Gastroesophageal sphincter (tissue), 3 donors: ENCODE measurements at regions not wholly inside any gene's neighbourhood (a gene's known extent, or its start where the extent isn't known, plus 50 kb on each side); places are given as distances from the start of the nearest gene placed in this dataset.

Experiments used
- POLR2A ChIP-seq, 2 donors: fragments of 450-650 bp; IDR thresholded peaks; one replicate each; pipeline ENCODE4 v1.6.1; 2017; ENCODE audit warnings: antibody characterized with exemption in 2 of 2, mild to moderate bottlenecking in 2 of 2, moderate library complexity in 1 of 2
- POLR2AphosphoS5 ChIP-seq: sonication (generic); formaldehyde crosslinking; IDR thresholded peaks from one replicate; pipeline ENCODE4 v1.6.1; 2017; ENCODE audit warnings: antibody characterized with exemption
- TF ChIP-seq, protein P1 (sequence below), 4 experiments: fragments of 200-600 bp in 2 of 4; fragments of 450-650 bp in 2 of 4; sonication (generic) in 1 of 4; IDR thresholded peaks; one replicate each; pipeline ENCODE4 v1.5.1; 2017 to 2019; ENCODE audit warnings: antibody characterized with exemption in 4 of 4, mild to moderate bottlenecking in 2 of 4, moderate library complexity in 2 of 4

- TF ChIP-seq, protein P1, sequence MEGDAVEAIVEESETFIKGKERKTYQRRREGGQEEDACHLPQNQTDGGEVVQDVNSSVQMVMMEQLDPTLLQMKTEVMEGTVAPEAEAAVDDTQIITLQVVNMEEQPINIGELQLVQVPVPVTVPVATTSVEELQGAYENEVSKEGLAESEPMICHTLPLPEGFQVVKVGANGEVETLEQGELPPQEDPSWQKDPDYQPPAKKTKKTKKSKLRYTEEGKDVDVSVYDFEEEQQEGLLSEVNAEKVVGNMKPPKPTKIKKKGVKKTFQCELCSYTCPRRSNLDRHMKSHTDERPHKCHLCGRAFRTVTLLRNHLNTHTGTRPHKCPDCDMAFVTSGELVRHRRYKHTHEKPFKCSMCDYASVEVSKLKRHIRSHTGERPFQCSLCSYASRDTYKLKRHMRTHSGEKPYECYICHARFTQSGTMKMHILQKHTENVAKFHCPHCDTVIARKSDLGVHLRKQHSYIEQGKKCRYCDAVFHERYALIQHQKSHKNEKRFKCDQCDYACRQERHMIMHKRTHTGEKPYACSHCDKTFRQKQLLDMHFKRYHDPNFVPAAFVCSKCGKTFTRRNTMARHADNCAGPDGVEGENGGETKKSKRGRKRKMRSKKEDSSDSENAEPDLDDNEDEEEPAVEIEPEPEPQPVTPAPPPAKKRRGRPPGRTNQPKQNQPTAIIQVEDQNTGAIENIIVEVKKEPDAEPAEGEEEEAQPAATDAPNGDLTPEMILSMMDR (IDR thresholded peaks at IDR 0.05), result no peak
- TF ChIP-seq POLR2A (IDR thresholded peaks at IDR 0.05), result no peak
- TF ChIP-seq POLR2AphosphoS5, result no peak
Observed at GRCh38 chr1:10895621-10896020, 99.2 kb upstream of the CASZ1 start.
